ENCODE measurements at regions not wholly inside any gene's neighbourhood (a gene's known extent, or its start where the extent isn't known, plus 50 kb on each side); places are given as distances from the start of the nearest gene placed in this dataset.

DNA sequence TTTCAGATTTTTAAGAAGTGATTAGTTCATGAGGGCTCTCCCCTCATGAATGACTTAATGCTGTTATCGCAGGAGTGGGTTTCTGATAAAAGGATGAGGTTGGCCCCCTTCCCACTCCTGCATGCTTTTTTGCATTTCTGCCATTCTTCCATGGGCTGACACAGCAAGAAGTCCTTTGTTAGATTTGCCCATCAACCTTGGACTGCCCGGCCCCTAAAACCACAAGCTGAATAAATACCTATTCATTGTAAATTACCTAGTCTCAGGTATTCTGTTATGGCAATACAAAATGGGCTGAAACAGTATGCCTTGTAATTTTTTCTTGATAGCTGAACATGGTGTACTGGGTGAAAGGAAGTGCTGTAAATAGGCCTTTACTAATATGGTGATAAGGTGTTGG lies 72.7 kb upstream of the DPH5 start:
- TF ChIP-seq CTCF (IDR thresholded peaks at IDR 0.05), result no peak
- TF ChIP-seq POLR2A (IDR thresholded peaks at IDR 0.05), result no peak
